Retinal pigment epithelial cell (primary cell): ENCODE measurements at regions not wholly inside any gene's neighbourhood (a gene's known extent, or its start where the extent isn't known, plus 50 kb on each side); places are given as distances from the start of the nearest gene placed in this dataset.

Experiments used
- DNase-seq: peaks from one replicate; pipeline ENCODE4 v3.0.0-alpha.2; 2010; ENCODE audit warnings: low read depth
- H3K4me3 ChIP-seq: 2 replicates; pipeline ENCODE4 v1.5.1; 2011; ENCODE audit warnings: mild to moderate bottlenecking, low read length, control low read depth, moderate library complexity
- TF ChIP-seq, protein P1 (sequence below): conservative IDR thresholded peaks from 2 replicates; pipeline ENCODE4 v1.5.1; 2011; ENCODE audit warnings: low read depth, low read length, control low read depth, inconsistent platforms

DNA sequence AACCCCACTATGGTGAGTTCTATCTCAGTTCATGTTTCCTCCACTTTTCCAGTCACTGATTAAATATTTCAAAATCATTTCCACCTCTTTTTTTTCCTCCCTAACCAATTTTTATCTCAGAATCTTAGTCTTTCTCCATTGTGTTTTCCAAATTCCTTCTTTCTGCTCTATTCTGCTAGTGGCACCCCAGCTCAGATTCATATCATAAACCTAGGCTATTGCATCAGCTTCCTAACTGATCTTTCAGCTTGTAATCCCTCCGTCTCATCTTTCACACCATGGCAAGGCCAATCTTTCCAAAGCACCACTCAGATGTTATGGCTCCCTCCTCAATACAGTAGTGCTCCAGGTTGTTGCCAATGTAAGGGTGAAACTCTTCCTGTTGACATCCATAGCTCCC lies 631.9 kb downstream of the PLPP3 start:
- H3K4me3 ChIP-seq = no peak overlapping the region
- no peak for DNase-seq
- TF ChIP-seq, protein P1, sequence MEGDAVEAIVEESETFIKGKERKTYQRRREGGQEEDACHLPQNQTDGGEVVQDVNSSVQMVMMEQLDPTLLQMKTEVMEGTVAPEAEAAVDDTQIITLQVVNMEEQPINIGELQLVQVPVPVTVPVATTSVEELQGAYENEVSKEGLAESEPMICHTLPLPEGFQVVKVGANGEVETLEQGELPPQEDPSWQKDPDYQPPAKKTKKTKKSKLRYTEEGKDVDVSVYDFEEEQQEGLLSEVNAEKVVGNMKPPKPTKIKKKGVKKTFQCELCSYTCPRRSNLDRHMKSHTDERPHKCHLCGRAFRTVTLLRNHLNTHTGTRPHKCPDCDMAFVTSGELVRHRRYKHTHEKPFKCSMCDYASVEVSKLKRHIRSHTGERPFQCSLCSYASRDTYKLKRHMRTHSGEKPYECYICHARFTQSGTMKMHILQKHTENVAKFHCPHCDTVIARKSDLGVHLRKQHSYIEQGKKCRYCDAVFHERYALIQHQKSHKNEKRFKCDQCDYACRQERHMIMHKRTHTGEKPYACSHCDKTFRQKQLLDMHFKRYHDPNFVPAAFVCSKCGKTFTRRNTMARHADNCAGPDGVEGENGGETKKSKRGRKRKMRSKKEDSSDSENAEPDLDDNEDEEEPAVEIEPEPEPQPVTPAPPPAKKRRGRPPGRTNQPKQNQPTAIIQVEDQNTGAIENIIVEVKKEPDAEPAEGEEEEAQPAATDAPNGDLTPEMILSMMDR = no peak

DNA sequence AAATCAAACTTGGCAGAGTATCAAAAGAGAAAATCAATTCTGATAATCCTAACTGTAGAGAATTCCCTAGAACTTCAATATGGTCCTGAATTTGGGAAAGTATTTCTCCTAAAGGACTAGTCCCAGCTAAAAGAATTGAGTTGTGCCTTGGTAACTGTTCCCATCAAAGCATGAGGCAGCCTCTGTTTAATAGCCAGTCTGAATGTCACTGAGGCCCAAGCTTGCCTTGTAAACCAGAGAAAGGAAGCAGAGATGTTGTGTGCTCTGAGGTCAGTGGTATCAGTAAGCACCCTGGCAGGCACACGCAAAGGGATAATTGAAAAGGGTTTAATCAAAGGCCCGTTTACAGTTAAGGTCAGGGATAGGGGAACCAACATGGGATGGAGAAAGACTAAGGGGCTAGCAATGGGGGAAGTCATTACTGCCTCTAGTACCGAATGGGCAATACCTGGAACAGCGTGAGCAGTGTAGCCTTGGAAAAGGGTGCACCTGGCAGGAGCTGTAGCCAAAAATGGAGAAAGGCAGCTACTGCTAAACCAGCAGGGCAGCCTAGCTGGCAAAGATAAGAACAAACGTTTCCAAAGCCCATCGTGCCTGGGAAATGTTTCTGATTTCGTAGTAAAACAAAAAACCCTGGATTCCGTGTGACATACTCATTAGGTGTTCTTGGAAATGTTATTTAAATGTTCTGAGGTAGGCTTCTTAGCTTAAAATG lies 635.5 kb downstream of the PLPP3 start:
- TF ChIP-seq, protein P1 = no peak
- DNase-seq = no peak
- H3K4me3 ChIP-seq = no peak overlapping the region

DNA sequence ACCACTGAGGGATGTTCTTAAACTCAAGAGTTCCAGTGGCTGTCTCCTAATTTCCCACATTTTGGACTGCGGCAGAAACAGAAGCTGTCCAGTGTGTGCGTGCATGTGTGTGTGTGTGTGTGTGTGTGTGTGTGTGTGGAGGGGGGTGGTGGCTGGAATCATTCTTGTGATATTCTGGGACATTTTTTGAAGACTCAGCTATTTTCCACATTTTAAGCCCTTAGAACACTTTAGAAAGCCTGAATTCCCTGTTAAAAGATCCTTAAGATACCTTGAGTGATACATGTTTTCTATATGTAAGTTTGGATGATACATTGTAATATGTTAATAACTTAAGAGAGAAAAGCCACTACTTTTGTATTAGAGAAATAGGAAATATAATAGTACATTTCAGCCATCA lies 636.4 kb downstream of the PLPP3 start:
- no peak overlapping the region for H3K4me3 ChIP-seq
- TF ChIP-seq, protein P1 = no peak
- DNase-seq = no peak

- DNase-seq = no peak
- TF ChIP-seq, protein P1 = no peak
- H3K4me3 ChIP-seq = no peak overlapping the region
Observed at GRCh38 chr1:55939866-55940265, 639.5 kb downstream of the PLPP3 start.

DNA sequence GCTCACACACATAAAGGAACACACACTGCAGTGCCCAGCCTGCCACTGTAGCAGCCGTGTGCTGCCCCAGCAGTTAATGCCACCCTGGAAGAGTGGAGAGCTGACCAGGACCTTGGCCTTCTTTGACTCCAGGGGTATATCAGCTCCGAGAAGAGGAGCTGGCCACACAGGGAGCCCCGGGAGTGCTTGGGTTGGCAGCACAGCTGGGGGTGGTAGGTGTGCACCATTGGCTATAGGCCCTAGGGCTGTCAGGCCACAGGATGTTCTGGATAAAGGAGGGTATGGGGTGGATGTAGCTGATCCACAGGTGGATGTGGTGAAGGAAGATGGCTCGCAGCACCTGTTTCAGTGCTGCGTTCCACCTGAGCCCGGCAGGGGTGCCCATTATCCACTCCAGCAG lies 640.5 kb downstream of the PLPP3 start:
- no peak overlapping the region for H3K4me3 ChIP-seq
- TF ChIP-seq, protein P1 = no peak
- no peak for DNase-seq

DNA sequence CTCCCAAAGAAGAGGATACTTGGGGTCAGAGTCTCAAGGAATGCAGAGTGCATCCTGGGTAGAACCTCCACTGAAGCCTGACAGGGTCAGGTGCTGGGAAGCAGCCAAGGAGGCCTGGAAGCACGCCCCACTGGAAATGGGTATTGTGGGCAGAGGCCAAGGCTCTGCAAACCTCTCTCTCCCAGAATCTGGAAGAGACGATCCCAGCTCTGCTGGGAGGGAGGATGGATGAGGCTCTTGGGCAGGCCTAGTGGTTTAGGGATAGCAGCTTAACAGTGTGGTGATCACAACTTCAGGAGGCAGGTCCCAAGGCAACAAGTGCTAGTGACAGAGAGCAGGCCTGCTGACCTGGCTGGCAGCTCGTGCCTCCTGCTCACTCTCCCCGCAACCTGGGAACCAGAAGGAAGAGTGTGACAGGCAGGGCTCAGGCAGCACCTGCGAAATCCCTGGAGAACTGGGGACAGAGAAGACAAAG lies 641.0 kb downstream of the PLPP3 start:
- no peak overlapping the region for H3K4me3 ChIP-seq
- no peak for DNase-seq
- TF ChIP-seq, protein P1 = no peak

DNA sequence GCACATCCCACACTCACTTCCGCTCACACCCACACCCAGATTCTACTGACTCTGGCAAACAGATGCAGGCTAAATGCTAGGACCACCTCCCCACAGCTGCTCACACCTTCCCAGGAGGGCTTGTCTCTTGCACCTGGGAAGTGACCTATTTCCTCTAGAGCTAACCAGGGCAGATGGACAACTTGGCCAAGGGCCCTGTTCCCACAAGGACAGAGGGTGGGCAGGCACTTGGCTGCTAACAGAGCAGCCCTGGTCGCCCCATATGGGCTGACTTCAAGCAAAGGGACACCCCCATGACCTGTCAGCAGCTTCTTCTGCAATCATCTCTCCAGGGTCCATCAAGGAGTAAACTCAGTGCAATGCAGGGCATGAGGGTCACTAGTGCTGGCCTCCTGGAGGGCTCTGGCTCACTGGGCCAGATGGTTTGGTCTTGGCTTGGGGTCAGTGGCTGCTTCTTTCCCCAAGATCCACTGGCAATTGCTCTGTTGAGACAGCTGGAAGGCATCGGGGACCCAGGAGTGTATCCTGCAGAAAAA lies 641.5 kb downstream of the PLPP3 start:
- H3K4me3 ChIP-seq = no peak overlapping the region
- TF ChIP-seq, protein P1 = no peak
- no peak for DNase-seq
